ENCODE measurements at regions not wholly inside any gene's neighbourhood (a gene's known extent, or its start where the extent isn't known, plus 50 kb on each side); places are given as distances from the start of the nearest gene placed in this dataset.

- TF ChIP-seq TEAD4 (IDR thresholded peaks at IDR 0.05): no peak
- TF ChIP-seq NFIC (IDR thresholded peaks at IDR 0.05): no peak
- TF ChIP-seq REST (IDR thresholded peaks at IDR 0.05; ENCODE audit: low read depth): no peak
- no peak for TF ChIP-seq CEBPB (IDR thresholded peaks at IDR 0.05)
- no peak for TF ChIP-seq EP300 (IDR thresholded peaks at IDR 0.05; ENCODE audit: borderline replicate concordance)
- no peak for TF ChIP-seq YY1 (IDR thresholded peaks at IDR 0.05; ENCODE audit: low read depth)
- TF ChIP-seq FOXM1 (IDR thresholded peaks at IDR 0.05; ENCODE audit: borderline replicate concordance, low read depth): no peak
- no peak for TF ChIP-seq MAX (IDR thresholded peaks at IDR 0.05)
- TF ChIP-seq CREB1 (IDR thresholded peaks at IDR 0.05; ENCODE audit: low read depth): no peak
- TF ChIP-seq USF1 (IDR thresholded peaks at IDR 0.05): no peak
- no peak for TF ChIP-seq TCF12 (IDR thresholded peaks at IDR 0.05; ENCODE audit: low read depth)
- no peak for TF ChIP-seq RAD21 (IDR thresholded peaks at IDR 0.05; ENCODE audit: low read depth)
Measured at GRCh38 chr2:237269138-237269875, 144.7 kb downstream of the COL6A3 start.
